Rectal smooth muscle tissue (tissue), 1 donor: ENCODE measurements at regions not wholly inside any gene's neighbourhood (a gene's known extent, or its start where the extent isn't known, plus 50 kb on each side); places are given as distances from the start of the nearest gene placed in this dataset.
"Not testable (repeated sequence)": the region's sequence is repeated elsewhere in the genome, so short reads cannot be mapped to it uniquely, and the experiment has no call there.

Experiments
- H3K27ac ChIP-seq: one replicate; pipeline ENCODE4 v1.7.0; 2013; ENCODE audit warnings: low read depth, low read length, inconsistent platforms
- H3K27me3 ChIP-seq: one replicate; pipeline ENCODE4 v1.7.0; 2013; ENCODE audit warnings: low read length; ENCODE audit not compliant: control insufficient read depth, insufficient read depth
- H3K36me3 ChIP-seq: one replicate; pipeline ENCODE4 v1.7.0; 2013; ENCODE audit warnings: low read length; ENCODE audit not compliant: control insufficient read depth, insufficient read depth
- H3K4me1 ChIP-seq: one replicate; pipeline ENCODE4 v1.7.0; 2013; ENCODE audit warnings: low read length; ENCODE audit not compliant: control insufficient read depth, insufficient read depth
- H3K4me3 ChIP-seq: one replicate; pipeline ENCODE4 v1.7.0; 2013; ENCODE audit warnings: low read length
- H3K9ac ChIP-seq: one replicate; pipeline ENCODE4 v1.7.0; 2013; ENCODE audit warnings: low read length

GRCh38 chr6:86276056-86276455, 633.4 kb upstream of the SYNCRIP start:
- Histone ChIP-seq H3K36me3 (no peaks in the 10 kb centered on the region), H3K4me3 (no peak overlapping the region), H3K27ac (no peak overlapping the region)

GRCh38 chr6:86273936-86274335, 631.2 kb upstream of the SYNCRIP start:
- Histone ChIP-seq H3K4me3 (no peak overlapping the region), H3K4me1 (no peaks in the 10 kb centered on the region), H3K36me3 (no peaks in the 10 kb centered on the region)

More at GRCh38 chr6:86276056-86276455, 633.4 kb upstream of the SYNCRIP start:
- H3K9ac ChIP-seq = no peak overlapping the region
- H3K4me1 ChIP-seq = no peaks in the 10 kb centered on the region
- no peaks in the 10 kb centered on the region for H3K27me3 ChIP-seq

GRCh38 chr6:86256615-86257187, 614.0 kb upstream of the SYNCRIP start:
- Histone ChIP-seq H3K4me1 (no peaks in the 10 kb centered on the region), H3K4me3 (no peak overlapping the region), H3K36me3 (no peaks in the 10 kb centered on the region), H3K27me3 (no peaks in the 10 kb centered on the region), H3K9ac (no peak overlapping the region), H3K27ac (no peak overlapping the region)

More at GRCh38 chr6:86273936-86274335, 631.2 kb upstream of the SYNCRIP start:
- H3K27ac ChIP-seq = no peak overlapping the region
- H3K27me3 ChIP-seq = no peaks in the 10 kb centered on the region
- H3K9ac ChIP-seq = no peak overlapping the region

GRCh38 chr6:86255973-86256372, 613.3 kb upstream of the SYNCRIP start:
- no peak overlapping the region for H3K27ac ChIP-seq

GRCh38 chr6:86251106-86251505, 608.4 kb upstream of the SYNCRIP start:
- no peaks in the 10 kb centered on the region for H3K36me3 ChIP-seq
- H3K4me1 ChIP-seq = no peaks in the 10 kb centered on the region
- no peak overlapping the region for H3K27ac ChIP-seq
- no peaks in the 10 kb centered on the region for H3K27me3 ChIP-seq
- H3K9ac ChIP-seq = no peak overlapping the region
- H3K4me3 ChIP-seq = no peak overlapping the region

More at GRCh38 chr6:86255973-86256372, 613.3 kb upstream of the SYNCRIP start:
- H3K9ac ChIP-seq = no peak overlapping the region
- H3K27me3 ChIP-seq = no peaks in the 10 kb centered on the region
- no peaks in the 10 kb centered on the region for H3K36me3 ChIP-seq
- no peaks in the 10 kb centered on the region for H3K4me1 ChIP-seq
- no peak overlapping the region for H3K4me3 ChIP-seq

- H3K9ac ChIP-seq = no peak overlapping the region
- no peaks in the 10 kb centered on the region for H3K36me3 ChIP-seq
- no peak overlapping the region for H3K4me3 ChIP-seq
- H3K27ac ChIP-seq = no peak overlapping the region
- no peaks in the 10 kb centered on the region for H3K27me3 ChIP-seq
- H3K4me1 ChIP-seq = no peaks in the 10 kb centered on the region
These were observed 575.2 kb upstream of the SYNCRIP start for GRCh38 chr6:86217906-86218305.

- no peak overlapping the region for H3K9ac ChIP-seq
- H3K27ac ChIP-seq = no peak overlapping the region
- H3K4me3 ChIP-seq = no peak overlapping the region
- no peaks in the 10 kb centered on the region for H3K4me1 ChIP-seq
- no peaks in the 10 kb centered on the region for H3K27me3 ChIP-seq
- H3K36me3 ChIP-seq = no peaks in the 10 kb centered on the region
These were observed 572.6 kb upstream of the SYNCRIP start for GRCh38 chr6:86215323-86215722.

GRCh38 chr6:86205980-86206379, 563.3 kb upstream of the SYNCRIP start:
- Histone ChIP-seq H3K36me3 (no peaks in the 10 kb centered on the region), H3K9ac (no peak overlapping the region), H3K27ac (no peak overlapping the region), H3K4me3 (no peak overlapping the region), H3K27me3 (no peaks in the 10 kb centered on the region), H3K4me1 (no peaks in the 10 kb centered on the region)

GRCh38 chr6:86203044-86203443, 560.4 kb upstream of the SYNCRIP start:
- Histone ChIP-seq H3K4me1 (no peaks in the 10 kb centered on the region), H3K9ac (no peak overlapping the region), H3K27ac (no peak overlapping the region), H3K27me3 (no peaks in the 10 kb centered on the region), H3K36me3 (no peaks in the 10 kb centered on the region), H3K4me3 (no peak overlapping the region)

GRCh38 chr6:86193821-86194220, 551.1 kb upstream of the SYNCRIP start:
- Histone ChIP-seq H3K27ac (no peak overlapping the region), H3K9ac (no peak overlapping the region), H3K4me1 (no peaks in the 10 kb centered on the region), H3K27me3 (no peaks in the 10 kb centered on the region), H3K36me3 (no peaks in the 10 kb centered on the region), H3K4me3 (no peak overlapping the region)

GRCh38 chr6:86192123-86192522, 549.4 kb upstream of the SYNCRIP start:
- Histone ChIP-seq H3K36me3 (no peaks in the 10 kb centered on the region), H3K9ac (no peak overlapping the region), H3K4me3 (no peak overlapping the region)

GRCh38 chr6:86175149-86175548, 532.5 kb upstream of the SYNCRIP start:
- H3K9ac ChIP-seq, H3K4me1 ChIP-seq, H3K4me3 ChIP-seq, H3K36me3 ChIP-seq, H3K27ac ChIP-seq, H3K27me3 ChIP-seq: not testable (repeated sequence)

More at GRCh38 chr6:86192123-86192522, 549.4 kb upstream of the SYNCRIP start:
- Histone ChIP-seq H3K4me1 (no peaks in the 10 kb centered on the region), H3K27me3 (no peaks in the 10 kb centered on the region), H3K27ac (no peak overlapping the region)

GRCh38 chr6:86154852-86155251, 512.2 kb upstream of the SYNCRIP start:
- Histone ChIP-seq H3K4me1 (no peaks in the 10 kb centered on the region), H3K4me3 (no peak overlapping the region), H3K36me3 (no peaks in the 10 kb centered on the region), H3K9ac (no peak overlapping the region), H3K27ac (no peak overlapping the region), H3K27me3 (no peaks in the 10 kb centered on the region)
